Esophagus muscularis mucosa (tissue), 4 donors: ENCODE measurements at regions not wholly inside any gene's neighbourhood (a gene's known extent, or its start where the extent isn't known, plus 50 kb on each side); places are given as distances from the start of the nearest gene placed in this dataset.
"Not testable (repeated sequence)": the region's sequence is repeated elsewhere in the genome, so short reads cannot be mapped to it uniquely, and the experiment has no call there.

Experiments used
- DNase-seq: peaks from one replicate; pipeline ENCODE4 v3.0.0-alpha.2; 2017; ENCODE audit errors: extremely low spot score
- H3K27ac ChIP-seq, 4 donors: fragments of 200-600 bp; sonication (generic); replicated peaks in 1 of 4; 1 replicate in 3 of 4; 2 replicates in 1 of 4; pipeline ENCODE4 v1.5.1; 2016 to 2019; ENCODE audit warnings: mild to moderate bottlenecking in 1 of 4
- H3K27me3 ChIP-seq, 4 donors: fragments of 200-600 bp; sonication (generic); one replicate each; pipeline versions ENCODE4 v1.5.1 to v1.6.0; 2016 to 2019
- H3K36me3 ChIP-seq, 4 donors: fragments of 200-600 bp; sonication (generic); one replicate each; pipeline ENCODE4 v1.5.1; 2016 to 2019
- H3K4me1 ChIP-seq, 4 donors: fragments of 200-600 bp; sonication (generic); one replicate each; pipeline ENCODE4 v1.5.1; 2016 to 2019
- H3K4me3 ChIP-seq, 4 donors: fragments of 200-600 bp; sonication (generic); 1 replicate in 2 of 4; 2 replicates in 2 of 4; pipeline ENCODE4 v1.5.1; 2016 to 2019; ENCODE audit warnings: mild to moderate bottlenecking in 4 of 4, moderate library complexity in 1 of 4
- H3K9me3 ChIP-seq, 4 donors: fragments of 200-600 bp; sonication (generic); 1 replicate in 3 of 4; 2 replicates in 1 of 4; pipeline ENCODE4 v1.5.1; 2016 to 2019
- EP300 ChIP-seq: sonication (generic); formaldehyde crosslinking; IDR thresholded peaks from one replicate; pipeline ENCODE4 v1.6.1; 2017; ENCODE audit warnings: antibody characterized with exemption
- POLR2A ChIP-seq: fragments of 450-650 bp; IDR thresholded peaks from one replicate; pipeline ENCODE4 v1.6.1; 2017; ENCODE audit warnings: antibody characterized with exemption, moderate library complexity, mild to moderate bottlenecking, low read depth
- POLR2AphosphoS5 ChIP-seq, 2 donors: sonication (generic); formaldehyde crosslinking; IDR thresholded peaks; one replicate each; pipeline ENCODE4 v1.6.1; 2017; ENCODE audit warnings: antibody characterized with exemption in 2 of 2
- WGBS: methylation state at CpG from one replicate; pipeline ENCODE4 v1.1.5; 2018; 5-methylcytosine and 5-hydroxymethylcytosine counted together
- intact Hi-C: fragments of 100-400 bp; cut with DNase I; formaldehyde crosslinking; loops from one replicate; pipeline ENCODE4 v1.15.1; 2023
- TF ChIP-seq, protein P1 (sequence below), 3 experiments: fragments of 200-600 bp in 2 of 3; fragments of 450-650 bp in 1 of 3; sonication (generic) in 2 of 3; IDR thresholded peaks; one replicate each; pipeline ENCODE4 v1.5.1; 2017 to 2019; ENCODE audit warnings: antibody characterized with exemption in 3 of 3, mild to moderate bottlenecking in 2 of 3, moderate library complexity in 1 of 3

DNA sequence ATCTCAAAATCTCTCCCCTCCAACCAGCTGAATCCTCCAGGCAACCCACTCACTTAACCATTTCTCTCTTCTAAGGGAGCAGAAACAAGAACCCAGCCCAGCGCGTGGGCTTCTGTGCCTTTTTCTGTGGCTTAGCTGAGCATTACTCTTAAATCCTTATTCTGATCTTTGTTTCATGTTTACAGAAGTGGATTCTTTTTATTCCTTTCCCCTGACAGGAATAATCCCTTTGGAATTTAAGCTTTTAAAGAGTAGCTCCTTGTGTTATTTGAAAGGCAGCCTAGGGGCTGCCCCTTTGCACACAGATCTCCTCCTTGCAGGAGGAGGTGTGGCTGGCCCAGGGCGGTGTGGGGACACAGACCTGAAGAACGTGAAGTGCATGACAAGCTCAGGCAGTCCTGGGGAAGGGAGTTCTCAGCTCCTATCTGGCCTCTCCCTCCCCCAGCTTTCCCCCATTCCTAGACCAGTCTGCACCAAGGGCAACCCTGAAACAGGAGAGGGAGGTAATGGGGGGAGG lies 77.1 kb upstream of the UBE2E1 start:
- H3K4me3 ChIP-seq = no peak overlapping the region
- peak overlapping the region in 2 of 4 donors; percentile 52 to 56 for H3K27ac ChIP-seq
- no peaks in the 10 kb centered on the region for H3K36me3 ChIP-seq
- peaks cover 0 to 43% (median 41%) of the 10 kb centered on the region in 4 donors for H3K4me1 ChIP-seq
- H3K9me3 ChIP-seq = no peaks in the 10 kb centered on the region
- no peak for DNase-seq
- 36% methylated on average over 4 of the region's 4 CpGs for WGBS
- TF ChIP-seq POLR2A (no peak), EP300 (no peak), POLR2AphosphoS5 (IDR thresholded peaks at IDR 0.05) (no peak)
- TF ChIP-seq, protein P1, sequence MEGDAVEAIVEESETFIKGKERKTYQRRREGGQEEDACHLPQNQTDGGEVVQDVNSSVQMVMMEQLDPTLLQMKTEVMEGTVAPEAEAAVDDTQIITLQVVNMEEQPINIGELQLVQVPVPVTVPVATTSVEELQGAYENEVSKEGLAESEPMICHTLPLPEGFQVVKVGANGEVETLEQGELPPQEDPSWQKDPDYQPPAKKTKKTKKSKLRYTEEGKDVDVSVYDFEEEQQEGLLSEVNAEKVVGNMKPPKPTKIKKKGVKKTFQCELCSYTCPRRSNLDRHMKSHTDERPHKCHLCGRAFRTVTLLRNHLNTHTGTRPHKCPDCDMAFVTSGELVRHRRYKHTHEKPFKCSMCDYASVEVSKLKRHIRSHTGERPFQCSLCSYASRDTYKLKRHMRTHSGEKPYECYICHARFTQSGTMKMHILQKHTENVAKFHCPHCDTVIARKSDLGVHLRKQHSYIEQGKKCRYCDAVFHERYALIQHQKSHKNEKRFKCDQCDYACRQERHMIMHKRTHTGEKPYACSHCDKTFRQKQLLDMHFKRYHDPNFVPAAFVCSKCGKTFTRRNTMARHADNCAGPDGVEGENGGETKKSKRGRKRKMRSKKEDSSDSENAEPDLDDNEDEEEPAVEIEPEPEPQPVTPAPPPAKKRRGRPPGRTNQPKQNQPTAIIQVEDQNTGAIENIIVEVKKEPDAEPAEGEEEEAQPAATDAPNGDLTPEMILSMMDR (IDR thresholded peaks at IDR 0.05) = no peak
- intact Hi-C loops = no loop called here
- no peaks in the 10 kb centered on the region for H3K27me3 ChIP-seq

DNA sequence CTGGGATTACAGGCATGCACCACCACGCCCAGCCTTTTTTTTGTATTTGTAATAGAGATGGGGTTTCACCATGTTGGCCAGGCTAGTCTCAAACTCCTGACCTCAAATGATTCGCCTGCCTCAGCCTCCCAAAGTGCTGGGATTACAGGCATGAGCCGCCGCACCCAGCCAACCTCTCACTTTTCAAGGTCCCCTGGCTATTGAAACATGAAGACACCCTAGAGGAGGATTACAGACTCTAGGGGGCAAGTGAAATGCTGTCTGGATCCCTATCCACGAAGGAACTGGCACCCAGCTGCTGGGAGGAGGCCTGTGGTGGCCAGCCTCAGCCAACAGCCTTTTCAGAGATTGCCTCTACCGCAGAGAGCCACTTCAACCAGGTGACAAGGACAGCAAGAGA lies 76.4 kb upstream of the UBE2E1 start:
- H3K27me3 ChIP-seq, intact Hi-C loops, H3K36me3 ChIP-seq, H3K27ac ChIP-seq, H3K9me3 ChIP-seq, DNase-seq, H3K4me3 ChIP-seq: not testable (repeated sequence)
- H3K4me1 ChIP-seq = peaks cover 0 to 43% (median 41%) of the 10 kb centered on the region in 4 donors
- 90% methylated on average over 6 of the region's 6 CpGs for WGBS

DNA sequence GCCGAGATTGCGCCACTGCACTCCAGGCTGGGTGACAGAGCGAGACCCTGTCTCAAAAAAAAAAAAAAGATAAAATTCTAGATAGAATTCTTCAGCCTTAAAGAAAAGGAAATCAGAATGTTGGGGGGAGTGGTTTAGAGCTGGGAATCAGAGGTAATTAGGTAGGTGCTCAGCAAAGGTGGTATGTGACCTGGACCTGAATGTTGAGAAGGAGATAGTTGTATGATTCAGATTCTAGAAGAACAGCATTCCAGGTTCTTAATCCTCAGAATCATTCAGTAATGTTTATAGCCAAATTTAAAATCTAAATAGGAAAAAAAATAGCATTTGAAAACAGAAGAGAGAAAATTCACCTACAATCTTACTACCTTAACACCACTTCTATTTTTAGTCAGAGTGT lies 71.3 kb upstream of the UBE2E1 start:
- intact Hi-C loops = no loop called here
- no peaks in the 10 kb centered on the region for H3K27me3 ChIP-seq
- no peaks in the 10 kb centered on the region for H3K9me3 ChIP-seq
- H3K4me3 ChIP-seq = no peak overlapping the region
- TF ChIP-seq POLR2A = no peak
- no peak for TF ChIP-seq POLR2AphosphoS5 (IDR thresholded peaks at IDR 0.05)
- TF ChIP-seq, protein P1 (IDR thresholded peaks at IDR 0.05) = no peak
- no peak for TF ChIP-seq EP300
- peaks cover 3 to 31% (median 30%) of the 10 kb centered on the region in 4 donors for H3K4me1 ChIP-seq
- no peak overlapping the region for H3K27ac ChIP-seq
- WGBS = 98% methylated on average over 3 of the region's 3 CpGs
- DNase-seq = no peak
- no peaks in the 10 kb centered on the region for H3K36me3 ChIP-seq

DNA sequence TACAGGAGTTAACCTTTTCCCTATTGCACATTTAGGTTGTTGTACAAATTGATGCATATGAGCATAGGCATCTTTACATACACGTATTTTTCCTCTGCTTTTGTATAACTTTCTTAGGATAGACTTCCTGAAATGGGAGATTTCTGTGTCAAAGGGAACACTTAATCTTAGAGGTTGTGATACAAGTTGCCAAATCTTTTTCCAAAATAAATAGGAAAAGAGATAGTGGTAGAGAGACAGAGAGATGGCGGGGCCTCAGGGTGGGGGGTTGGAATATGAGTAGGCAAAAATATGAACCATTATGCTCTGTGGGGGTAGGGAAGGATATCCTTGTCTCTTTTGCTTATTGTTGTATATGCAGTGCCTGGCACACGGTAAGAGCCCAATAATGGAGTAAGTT lies 70.7 kb upstream of the UBE2E1 start:
- Histone ChIP-seq H3K27ac (no peak overlapping the region), H3K9me3 (no peaks in the 10 kb centered on the region), H3K27me3 (no peaks in the 10 kb centered on the region), H3K36me3 (no peaks in the 10 kb centered on the region), H3K4me1 (peaks cover 9 to 33% (median 31%) of the 10 kb centered on the region in 4 donors), H3K4me3 (no peak overlapping the region)
- intact Hi-C loops = no loop called here
- no peak for DNase-seq
- TF ChIP-seq, protein P1 (IDR thresholded peaks at IDR 0.05) = no peak
- no peak for TF ChIP-seq EP300
- TF ChIP-seq POLR2A = no peak
- TF ChIP-seq POLR2AphosphoS5 (IDR thresholded peaks at IDR 0.05) = no peak
- 68% methylated on average over 3 of the region's 3 CpGs for WGBS

DNA sequence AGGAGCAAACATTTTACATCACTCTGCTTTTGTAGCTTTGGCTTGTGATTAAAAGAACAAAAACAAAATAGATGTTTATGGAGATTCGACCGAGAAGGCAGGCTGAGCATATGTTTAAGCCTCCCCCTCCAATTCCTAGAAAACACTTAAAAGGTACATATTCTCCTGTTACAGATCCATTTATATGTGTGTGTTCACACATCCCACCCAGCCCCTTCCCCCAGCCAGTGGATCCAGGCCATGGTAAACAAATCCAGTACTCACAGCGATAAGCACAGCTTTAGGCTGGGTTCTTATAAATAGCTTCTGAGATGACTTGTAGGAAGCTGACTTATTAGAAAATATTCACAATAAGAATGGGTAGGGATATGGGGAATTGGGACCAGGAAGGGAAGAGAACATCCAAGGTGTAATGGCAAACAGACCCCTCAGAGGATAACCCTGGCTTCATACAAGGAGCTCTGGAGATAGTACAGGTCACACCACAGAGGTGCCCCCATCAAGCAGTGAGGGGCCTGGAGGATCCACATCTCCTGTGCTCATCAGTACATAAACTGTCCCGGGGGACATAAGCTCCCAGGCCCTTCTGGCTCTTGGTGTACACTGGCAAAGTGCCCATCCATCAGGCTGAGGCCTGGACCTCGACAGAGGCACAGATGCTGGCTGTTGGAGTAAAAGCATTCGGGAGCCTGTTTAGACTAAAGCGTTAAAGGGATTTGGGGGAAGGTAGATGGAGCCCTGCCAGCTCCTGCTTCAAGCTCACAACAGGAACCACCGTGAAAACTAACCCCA lies 70.0 kb upstream of the UBE2E1 start:
- intact Hi-C loops = no loop called here
- no peak overlapping the region for H3K27ac ChIP-seq

More for the DNA sequence above, 70.0 kb upstream of the UBE2E1 start:
- TF ChIP-seq, protein P1 (IDR thresholded peaks at IDR 0.05) = no peak
- TF ChIP-seq EP300 (no peak), POLR2A (no peak), POLR2AphosphoS5 (IDR thresholded peaks at IDR 0.05) (no peak)
- no peaks in the 10 kb centered on the region for H3K9me3 ChIP-seq
- no peaks in the 10 kb centered on the region for H3K36me3 ChIP-seq
- no peaks in the 10 kb centered on the region for H3K27me3 ChIP-seq
- H3K4me3 ChIP-seq = no peak overlapping the region
- peaks cover 13 to 36% (median 32%) of the 10 kb centered on the region in 4 donors for H3K4me1 ChIP-seq
- DNase-seq = no peak
- 45% methylated on average over 8 of the region's 8 CpGs for WGBS
